MCF 10A (cell line): ENCODE measurements at regions not wholly inside any gene's neighbourhood (a gene's known extent, or its start where the extent isn't known, plus 50 kb on each side); places are given as distances from the start of the nearest gene placed in this dataset.

Source experiments
- BruUV-seq: library from RNA; stranded (reverse); fragments of 400-500 nt; replicated peaks from 2 replicates; lab custom pipeline; 2021; lab: Mats Ljungman, UMichigan
- CTCF ChIA-PET: fragments of 300-600 bp; sonication (Branson Sonifier 250); formaldehyde crosslinking; extraction: SDS; loops from one replicate; lab custom pipeline; 2021; ENCODE audit warnings: antibody characterized with exemption, inconsistent platforms; lab: Yijun Ruan, JAX
- POLR2A ChIA-PET: fragments of 300-600, 350-650 bp; sonication (Branson Sonifier 250); formaldehyde crosslinking; extraction: SDS; loops from one replicate; lab custom pipeline; 2020; ENCODE audit warnings: antibody characterized with exemption, inconsistent platforms; lab: Yijun Ruan, JAX
- DNase-seq: peaks from one replicate; pipeline ENCODE4 v3.0.0-alpha.2; 2018; ENCODE audit not compliant: unreplicated experiment
- H3K27ac Mint-ChIP-seq: one replicate; pipeline ENCODE4 v1.8.0; 2022; ENCODE audit warnings: mild to moderate bottlenecking, low read depth, mixed read lengths; ENCODE audit not compliant: unreplicated experiment
- H3K27me3 Mint-ChIP-seq: one replicate; pipeline ENCODE4 v1.8.0; 2022; ENCODE audit warnings: mixed read lengths; ENCODE audit not compliant: insufficient read depth, unreplicated experiment
- H3K36me3 Mint-ChIP-seq: one replicate; pipeline ENCODE4 v1.8.0; 2022; ENCODE audit warnings: mild to moderate bottlenecking, moderate library complexity, mixed read lengths; ENCODE audit not compliant: insufficient read depth, unreplicated experiment
- H3K4me1 Mint-ChIP-seq: one replicate; pipeline ENCODE4 v1.8.0; 2022; ENCODE audit warnings: mixed read lengths; ENCODE audit not compliant: insufficient read depth, unreplicated experiment
- H3K4me3 Mint-ChIP-seq: one replicate; pipeline ENCODE4 v1.8.0; 2022; ENCODE audit warnings: mild to moderate bottlenecking, moderate library complexity, mixed read lengths; ENCODE audit not compliant: unreplicated experiment
- H3K9me3 Mint-ChIP-seq: one replicate; pipeline ENCODE4 v1.8.0; 2022; ENCODE audit warnings: mixed read lengths; ENCODE audit not compliant: unreplicated experiment
- intact Hi-C: fragments of 100-400 bp; cut with micrococcal nuclease; formaldehyde crosslinking; loops from 2 replicates; pipeline ENCODE4 v1.14.1; 2022
- TF ChIP-seq, protein P1 (sequence below): fragments of 200-600 bp; IDR thresholded peaks from one replicate; pipeline ENCODE4 v1.8.0; 2022; ENCODE audit warnings: antibody characterized with exemption, mild to moderate bottlenecking; ENCODE audit not compliant: unreplicated experiment

DNA sequence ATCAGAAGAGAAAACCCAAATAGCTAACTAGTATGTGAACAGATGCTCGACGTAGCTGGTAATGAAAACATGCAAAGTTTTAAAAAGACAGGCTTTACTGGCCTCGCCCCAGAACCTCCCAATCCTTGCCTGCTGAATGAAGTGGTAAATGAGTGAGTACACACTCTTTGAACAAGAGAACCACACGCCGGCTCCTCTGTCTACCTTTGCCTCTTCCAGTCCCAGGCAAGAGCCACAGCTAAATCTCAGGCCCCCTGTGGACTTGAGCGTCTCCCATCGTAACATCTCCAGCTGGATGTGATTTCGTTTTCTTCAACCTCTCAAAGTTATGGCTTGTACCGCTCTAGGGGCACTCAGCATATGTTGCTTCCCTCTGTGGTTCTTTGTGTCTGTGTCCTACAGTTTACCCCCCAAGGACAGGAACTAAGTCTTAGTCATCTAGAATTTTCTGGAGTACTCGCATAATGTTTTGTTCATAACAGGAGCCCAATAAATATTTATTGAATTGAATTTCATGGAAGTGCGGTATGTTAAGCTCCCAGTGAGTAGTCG, 153.2 kb upstream of the TAB2 start:
- POLR2A ChIA-PET: interaction anchor here (1.4 kb wide), 1 partner anchor 10 kb away, joined by 3 read pairs; no protein-coding TSS in a partner anchor

DNA sequence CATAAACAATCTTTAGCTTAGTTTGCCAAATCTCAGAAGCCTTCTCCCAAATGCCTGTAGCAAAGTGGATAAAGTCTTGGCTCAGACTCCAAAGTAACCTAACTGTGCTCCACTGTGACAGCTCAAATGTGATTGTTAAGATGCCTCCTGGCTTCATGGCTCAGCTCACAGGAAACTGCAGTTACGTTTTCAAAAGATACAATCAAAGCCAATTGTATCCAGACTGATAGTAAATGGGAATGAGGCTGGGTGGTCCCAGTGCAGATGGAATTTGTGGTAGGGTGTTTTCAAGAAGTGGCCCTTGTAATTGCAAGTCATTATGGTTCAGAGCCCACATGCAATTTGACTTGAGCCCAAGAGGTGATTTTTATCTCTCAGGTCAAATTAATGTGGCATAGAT, 151.2 kb upstream of the TAB2 start:
- no peak for DNase-seq

More for the DNA sequence above, 153.2 kb upstream of the TAB2 start:
- no TSS peak for BruUV-seq
- no peaks in the 10 kb centered on the region for H3K9me3 Mint-ChIP-seq
- H3K27me3 Mint-ChIP-seq: no peaks in the 10 kb centered on the region
- no peak overlapping the region for H3K4me3 Mint-ChIP-seq
- intact Hi-C loops: no loop called here
- no peaks in the 10 kb centered on the region for H3K4me1 Mint-ChIP-seq
- TF ChIP-seq, protein P1, sequence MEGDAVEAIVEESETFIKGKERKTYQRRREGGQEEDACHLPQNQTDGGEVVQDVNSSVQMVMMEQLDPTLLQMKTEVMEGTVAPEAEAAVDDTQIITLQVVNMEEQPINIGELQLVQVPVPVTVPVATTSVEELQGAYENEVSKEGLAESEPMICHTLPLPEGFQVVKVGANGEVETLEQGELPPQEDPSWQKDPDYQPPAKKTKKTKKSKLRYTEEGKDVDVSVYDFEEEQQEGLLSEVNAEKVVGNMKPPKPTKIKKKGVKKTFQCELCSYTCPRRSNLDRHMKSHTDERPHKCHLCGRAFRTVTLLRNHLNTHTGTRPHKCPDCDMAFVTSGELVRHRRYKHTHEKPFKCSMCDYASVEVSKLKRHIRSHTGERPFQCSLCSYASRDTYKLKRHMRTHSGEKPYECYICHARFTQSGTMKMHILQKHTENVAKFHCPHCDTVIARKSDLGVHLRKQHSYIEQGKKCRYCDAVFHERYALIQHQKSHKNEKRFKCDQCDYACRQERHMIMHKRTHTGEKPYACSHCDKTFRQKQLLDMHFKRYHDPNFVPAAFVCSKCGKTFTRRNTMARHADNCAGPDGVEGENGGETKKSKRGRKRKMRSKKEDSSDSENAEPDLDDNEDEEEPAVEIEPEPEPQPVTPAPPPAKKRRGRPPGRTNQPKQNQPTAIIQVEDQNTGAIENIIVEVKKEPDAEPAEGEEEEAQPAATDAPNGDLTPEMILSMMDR: no peak
- no peak for DNase-seq
- no peak overlapping the region for H3K27ac Mint-ChIP-seq
- no peaks in the 10 kb centered on the region for H3K36me3 Mint-ChIP-seq
- CTCF ChIA-PET: interaction anchor here (1.2 to 1.3 kb wide), 2 partner anchors 10 to 168 kb away, joined by 3 to 4 read pairs; no protein-coding TSS in a partner anchor

DNA sequence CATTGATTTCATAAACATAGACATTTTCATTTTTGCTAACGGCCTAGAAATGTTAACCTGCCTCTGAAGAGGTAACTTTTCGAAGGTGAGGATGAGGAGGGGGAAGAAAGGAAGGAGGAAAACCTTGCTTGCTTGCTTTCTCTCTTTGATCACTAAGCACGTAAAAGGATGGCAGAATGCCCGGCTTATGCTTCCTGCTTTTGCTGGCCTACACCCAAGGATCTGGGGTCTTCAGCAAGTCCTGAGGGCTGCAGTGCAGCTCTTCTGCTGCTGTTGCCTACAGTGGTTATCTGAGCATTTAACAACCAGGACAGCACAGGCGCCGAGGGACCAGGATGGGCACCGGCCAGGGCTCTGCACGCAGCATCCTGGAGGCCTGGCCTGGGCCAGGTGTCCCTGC, 150.8 kb upstream of the TAB2 start:
- POLR2A ChIA-PET: no interaction called here
- TF ChIP-seq, protein P1: no peak
- H3K4me1 Mint-ChIP-seq: no peaks in the 10 kb centered on the region
- H3K4me3 Mint-ChIP-seq: no peak overlapping the region
- no peak overlapping the region for H3K27ac Mint-ChIP-seq
- no peak for DNase-seq
- intact Hi-C loops: no loop called here
- CTCF ChIA-PET: no interaction called here
- no peaks in the 10 kb centered on the region for H3K36me3 Mint-ChIP-seq
- no peaks in the 10 kb centered on the region for H3K9me3 Mint-ChIP-seq
- BruUV-seq: no TSS peak
- no peaks in the 10 kb centered on the region for H3K27me3 Mint-ChIP-seq

More for the DNA sequence above, 151.2 kb upstream of the TAB2 start:
- POLR2A ChIA-PET: no interaction called here
- CTCF ChIA-PET: no interaction called here
- no TSS peak for BruUV-seq
- TF ChIP-seq, protein P1: no peak
- H3K4me3 Mint-ChIP-seq: no peak overlapping the region
- no peak overlapping the region for H3K27ac Mint-ChIP-seq
- no peaks in the 10 kb centered on the region for H3K4me1 Mint-ChIP-seq
- H3K27me3 Mint-ChIP-seq: no peaks in the 10 kb centered on the region
- intact Hi-C loops: no loop called here
- no peaks in the 10 kb centered on the region for H3K36me3 Mint-ChIP-seq
- H3K9me3 Mint-ChIP-seq: no peaks in the 10 kb centered on the region

DNA sequence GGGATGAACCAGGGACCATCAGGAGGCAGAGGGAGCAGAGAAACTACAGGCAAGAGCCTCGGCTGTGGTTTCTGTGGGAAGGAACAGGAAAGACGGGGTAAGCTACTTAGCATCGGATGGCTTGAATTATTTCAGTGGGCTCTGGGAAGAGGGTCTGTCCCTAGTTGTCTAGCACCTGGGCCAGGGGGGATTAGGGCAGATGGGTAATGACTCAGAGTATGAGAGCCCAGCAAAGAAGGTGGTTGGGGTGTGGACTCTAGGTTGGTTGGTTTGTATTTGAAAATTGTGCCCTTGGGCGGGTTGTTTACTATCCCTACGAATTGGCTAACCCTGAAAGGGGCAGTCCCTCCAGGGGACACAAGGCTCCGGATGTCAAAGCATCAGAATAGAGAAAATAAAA, 148.5 kb upstream of the TAB2 start:
- no peaks in the 10 kb centered on the region for H3K9me3 Mint-ChIP-seq
- H3K4me3 Mint-ChIP-seq: no peak overlapping the region
- TF ChIP-seq, protein P1: no peak
- intact Hi-C loops: no loop called here
- no TSS peak for BruUV-seq
- H3K27me3 Mint-ChIP-seq: no peaks in the 10 kb centered on the region
- CTCF ChIA-PET: interaction anchor here (0.7 kb wide), 1 partner anchor 1447 kb away, joined by 3 read pairs; no protein-coding TSS in a partner anchor
- no peaks in the 10 kb centered on the region for H3K36me3 Mint-ChIP-seq
- no peak overlapping the region for H3K27ac Mint-ChIP-seq
- DNase-seq: no peak
- POLR2A ChIA-PET: no interaction called here
- no peaks in the 10 kb centered on the region for H3K4me1 Mint-ChIP-seq
